HEK293 (cell line): ENCODE measurements at regions not wholly inside any gene's neighbourhood (a gene's known extent, or its start where the extent isn't known, plus 50 kb on each side); places are given as distances from the start of the nearest gene placed in this dataset.

Experiments
- CTCF ChIA-PET: fragments of 350-600 bp; formaldehyde crosslinking; extraction: SDS; loops from one replicate; lab custom pipeline; 2021; ENCODE audit warnings: antibody characterized with exemption; lab: Yijun Ruan, JAX
- POLR2A ChIA-PET: fragments of 300-600 bp; formaldehyde crosslinking; extraction: SDS; loops from one replicate; lab custom pipeline; 2020; ENCODE audit warnings: antibody characterized with exemption, inconsistent platforms; lab: Yijun Ruan, JAX
- H3K27ac ChIP-seq: fragments of 200-500 bp; sonication (Bioruptor generic); 2 replicates; pipeline ENCODE4 v1.5.1; 2014; ENCODE audit warnings: low read depth, low read length, control low read depth, inconsistent platforms; ENCODE audit errors: extremely low read depth
- H3K36me3 ChIP-seq, 2 experiments: fragments of 200-500 bp in 1 of 2; sonication (Bioruptor generic) in 1 of 2; 1 replicate in 1 of 2; 2 replicates in 1 of 2; pipeline ENCODE4 v1.5.1; 2014 to 2017; ENCODE audit warnings: inconsistent platforms in 2 of 2, low read length in 2 of 2; ENCODE audit not compliant: control insufficient read depth in 2 of 2, insufficient read depth in 1 of 2
- H3K4me1 ChIP-seq: fragments of 200-500 bp; sonication (Bioruptor generic); 2 replicates; pipeline ENCODE4 v1.5.1; 2014; ENCODE audit warnings: mild to moderate bottlenecking, low read length, inconsistent platforms; ENCODE audit not compliant: control insufficient read depth, insufficient read depth
- H3K4me3 ChIP-seq: 2 replicates; pipeline ENCODE4 v1.5.1; 2011; ENCODE audit warnings: low read depth, mild to moderate bottlenecking, control low read depth, low read length, moderate library complexity
- H3K9me3 ChIP-seq: fragments of 200-500 bp; sonication (Bioruptor generic); 2 replicates; pipeline ENCODE4 v1.5.1; 2014; ENCODE audit warnings: low read depth, low read length, inconsistent platforms; ENCODE audit not compliant: control insufficient read depth, insufficient read depth
- CTCF ChIP-seq: fragments of 450-650 bp; formaldehyde crosslinking; IDR thresholded peaks from 2 replicates; pipeline ENCODE4 v1.5.1; 2016; ENCODE audit warnings: missing biosample characterization, missing genetic modification characterization
- ELK4 ChIP-seq: IDR thresholded peaks from 2 replicates; pipeline ENCODE4 v1.6.1; 2011; ENCODE audit warnings: mild to moderate bottlenecking, low read depth, low read length, borderline replicate concordance
- KLF17 ChIP-seq: fragments of 450-650 bp; formaldehyde crosslinking; IDR thresholded peaks from 2 replicates; pipeline ENCODE4 v1.5.1; 2016; ENCODE audit warnings: missing biosample characterization, missing genetic modification characterization
- KLF7 ChIP-seq: fragments of 450-650 bp; formaldehyde crosslinking; IDR thresholded peaks from 2 replicates; pipeline ENCODE4 v1.5.1; 2016; ENCODE audit warnings: missing biosample characterization, missing genetic modification characterization, borderline replicate concordance
- MEIS1 ChIP-seq: sonication (generic); formaldehyde crosslinking; IDR thresholded peaks from 2 replicates; pipeline ENCODE4 v1.8.1; 2022; ENCODE audit warnings: missing genetic modification reagents, mild to moderate bottlenecking, borderline replicate concordance
- RBAK ChIP-seq: fragments of 450-650 bp; formaldehyde crosslinking; IDR thresholded peaks from 2 replicates; pipeline ENCODE4 v1.5.1; 2016; ENCODE audit warnings: missing biosample characterization, missing genetic modification characterization
- SP3 ChIP-seq: fragments of 450-650 bp; formaldehyde crosslinking; IDR thresholded peaks from 2 replicates; pipeline ENCODE4 v1.5.1; 2016; ENCODE audit warnings: missing biosample characterization, missing genetic modification characterization
- SP7 ChIP-seq: fragments of 450-650 bp; formaldehyde crosslinking; IDR thresholded peaks from 2 replicates; pipeline ENCODE4 v1.5.1; 2016; ENCODE audit warnings: missing biosample characterization, missing genetic modification characterization
- YY1 ChIP-seq: fragments of 450-650 bp; formaldehyde crosslinking; IDR thresholded peaks from 2 replicates; pipeline ENCODE4 v1.5.1; 2018; ENCODE audit warnings: missing biosample characterization, missing genetic modification characterization
- ZBTB17 ChIP-seq: fragments of 450-650 bp; formaldehyde crosslinking; IDR thresholded peaks from 2 replicates; pipeline ENCODE4 v1.5.1; 2016; ENCODE audit warnings: missing biosample characterization, missing genetic modification characterization
- ZBTB49 ChIP-seq: fragments of 450-650 bp; formaldehyde crosslinking; IDR thresholded peaks from 2 replicates; pipeline ENCODE4 v1.5.1; 2016; ENCODE audit warnings: missing biosample characterization, missing genetic modification characterization, low read depth
- ZNF169 ChIP-seq: fragments of 450-650 bp; formaldehyde crosslinking; IDR thresholded peaks from 2 replicates; pipeline ENCODE4 v1.5.1; 2016; ENCODE audit warnings: missing biosample characterization, missing genetic modification characterization
- ZNF426 ChIP-seq: fragments of 450-650 bp; formaldehyde crosslinking; IDR thresholded peaks from 2 replicates; pipeline ENCODE4 v1.5.1; 2017; ENCODE audit warnings: missing biosample characterization, missing genetic modification characterization, mild to moderate bottlenecking, inconsistent platforms, moderate library complexity
- ZNF510 ChIP-seq: fragments of 450-650 bp; formaldehyde crosslinking; IDR thresholded peaks from 2 replicates; pipeline ENCODE4 v1.5.1; 2018; ENCODE audit warnings: mild to moderate bottlenecking, missing genetic modification characterization, missing biosample characterization; ENCODE audit not compliant: insufficient replicate concordance
- ZNF530 ChIP-seq: fragments of 450-650 bp; formaldehyde crosslinking; IDR thresholded peaks from 2 replicates; pipeline ENCODE4 v1.5.1; 2016; ENCODE audit warnings: low read depth, missing biosample characterization, missing genetic modification characterization
- ZNF558 ChIP-seq: fragments of 450-650 bp; formaldehyde crosslinking; IDR thresholded peaks from 2 replicates; pipeline ENCODE4 v1.5.1; 2016; ENCODE audit warnings: missing biosample characterization, missing genetic modification characterization
- ZNF585B ChIP-seq: fragments of 450-650 bp; formaldehyde crosslinking; IDR thresholded peaks from 2 replicates; pipeline ENCODE4 v1.5.1; 2016; ENCODE audit warnings: missing biosample characterization, missing genetic modification characterization
- ZNF600 ChIP-seq: fragments of 450-650 bp; formaldehyde crosslinking; IDR thresholded peaks from 2 replicates; pipeline ENCODE4 v1.5.1; 2016; ENCODE audit warnings: missing biosample characterization, missing genetic modification characterization
- ZNF645 ChIP-seq: fragments of 450-650 bp; formaldehyde crosslinking; IDR thresholded peaks from 2 replicates; pipeline ENCODE4; 2016; ENCODE audit warnings: missing biosample characterization, missing genetic modification characterization
- ZNF704 ChIP-seq: fragments of 450-650 bp; formaldehyde crosslinking; IDR thresholded peaks from 2 replicates; pipeline ENCODE4 v1.5.1; 2016; ENCODE audit warnings: missing biosample characterization, missing genetic modification characterization
- ZNF777 ChIP-seq: fragments of 450-650 bp; formaldehyde crosslinking; IDR thresholded peaks from 2 replicates; pipeline ENCODE4 v1.5.1; 2017; ENCODE audit warnings: missing biosample characterization, missing genetic modification characterization, borderline replicate concordance
- ZSCAN23 ChIP-seq: fragments of 450-650 bp; formaldehyde crosslinking; IDR thresholded peaks from 2 replicates; pipeline ENCODE4 v1.5.1; 2016; ENCODE audit warnings: missing biosample characterization, missing genetic modification characterization

GRCh38 chr2:128444816-128445522, 126.3 kb upstream of the HS6ST1 start:
- Histone ChIP-seq H3K27ac (no peak overlapping the region), H3K4me1 (no peaks in the 10 kb centered on the region)
- POLR2A ChIA-PET: no interaction called here
- TF ChIP-seq RBAK (tag by site-specific recombination) (no peak), ZNF600 (no peak)
- TF ChIP-seq, all 188 proteins: peak for 0
- H3K36me3 ChIP-seq: no peaks in the 10 kb centered on the region
- H3K4me3 ChIP-seq: no peak overlapping the region
- H3K9me3 ChIP-seq: no peaks in the 10 kb centered on the region
- CTCF ChIA-PET: no interaction called here

- POLR2A ChIA-PET: no interaction called here
- CTCF ChIA-PET: interaction anchor here (0.5 kb wide), 1 partner anchor 57 kb away, joined by 4 read pairs; no protein-coding TSS in a partner anchor
- Histone ChIP-seq H3K9me3 (no peaks in the 10 kb centered on the region), H3K27ac (no peak overlapping the region), H3K4me3 (no peak overlapping the region), H3K36me3 (no peaks in the 10 kb centered on the region), H3K4me1 (no peaks in the 10 kb centered on the region)
- TF ChIP-seq MEIS1 (no peak), YY1 (tag by site-specific recombination) (no peak), ZNF426 (tag by site-specific recombination) (no peak), ZNF510 (tag by site-specific recombination) (no peak), ZNF530 (tag by site-specific recombination) (no peak), CTCF (tag by site-specific recombination) (no peak), ZNF645 (no peak), ZBTB17 (tag by site-specific recombination) (no peak), SP7 (no peak), ZSCAN23 (tag by site-specific recombination) (no peak), ZBTB49 (no peak), ZNF777 (tag by site-specific recombination) (no peak), ZNF558 (no peak)
Observed at GRCh38 chr2:128445523-128445900, 126.8 kb upstream of the HS6ST1 start.

- POLR2A ChIA-PET: interaction anchor here (0.6 kb wide), 1 partner anchor 207 kb away, joined by 3 read pairs; no protein-coding TSS in a partner anchor
- no peaks in the 10 kb centered on the region for H3K9me3 ChIP-seq
- no peaks in the 10 kb centered on the region for H3K4me1 ChIP-seq
- no peak overlapping the region for H3K27ac ChIP-seq
- no peaks in the 10 kb centered on the region for H3K36me3 ChIP-seq
- H3K4me3 ChIP-seq: no peak overlapping the region
- CTCF ChIA-PET: interaction anchor here (0.5 kb wide), 1 partner anchor 58 kb away, joined by 4 read pairs; no protein-coding TSS in a partner anchor
- TF ChIP-seq KLF7 (tag by site-specific recombination) (no peak), ZNF600 (no peak), ZNF585B (tag by site-specific recombination) (no peak), SP3 (tag by site-specific recombination) (no peak), ELK4 (no peak), ZNF704 (tag by site-specific recombination) (no peak), ZNF169 (tag by site-specific recombination) (no peak), KLF17 (tag by site-specific recombination) (no peak)
Observed at GRCh38 chr2:128446049-128446873, 127.6 kb upstream of the HS6ST1 start.
